Stimulated activated naive B cell treated with anti-CD40 and anti-IgM and Interleukin-4, amounts not matched to agents 10 μg/mL and 1 μg/mL and 100 μg/mL, for 72 hours (primary cell): ENCODE measurements at regions not wholly inside any gene's neighbourhood (a gene's known extent, or its start where the extent isn't known, plus 50 kb on each side); places are given as distances from the start of the nearest gene placed in this dataset.

ENCODE experiments used
- ATAC-seq, 2 donors: fragments of 150-1000 bp; cut with Tn5 transposase; replicated peaks; 2 replicates each; pipeline ENCODE4 v1.10.0; 2021; ENCODE audit warnings: moderate library complexity in 1 of 2
- DNase-seq: peaks from one replicate; pipeline ENCODE4 v3.0.0; 2021
- H3K27ac Mint-ChIP-seq: one replicate; pipeline ENCODE4 v1.8.0; 2022; ENCODE audit warnings: mild to moderate bottlenecking, mixed read lengths
- H3K27me3 Mint-ChIP-seq, 2 donors: one replicate each; pipeline ENCODE4 v1.8.0; 2022; ENCODE audit warnings: mixed read lengths in 2 of 2
- H3K36me3 Mint-ChIP-seq, 2 donors: one replicate each; pipeline ENCODE4 v1.8.0; 2022; ENCODE audit warnings: mixed read lengths in 2 of 2, mild to moderate bottlenecking in 1 of 2
- H3K4me1 Mint-ChIP-seq, 2 donors: one replicate each; pipeline ENCODE4 v1.8.0; 2022; ENCODE audit warnings: mixed read lengths in 2 of 2, mild to moderate bottlenecking in 1 of 2
- H3K4me3 Mint-ChIP-seq, 2 donors: one replicate each; pipeline ENCODE4 v1.8.0; 2022; ENCODE audit warnings: mild to moderate bottlenecking in 2 of 2, mixed read lengths in 2 of 2, moderate library complexity in 1 of 2
- H3K9me3 Mint-ChIP-seq, 2 donors: one replicate each; pipeline ENCODE4 v1.8.0; 2022; ENCODE audit warnings: mixed read lengths in 2 of 2, mild to moderate bottlenecking in 1 of 2

- no peak overlapping the region for H3K4me3 Mint-ChIP-seq
- no peaks in the 10 kb centered on the region for H3K4me1 Mint-ChIP-seq
- peaks cover 18 to 20% of the 10 kb centered on the region in 2 donors for H3K9me3 Mint-ChIP-seq
- no peak for DNase-seq
- H3K27me3 Mint-ChIP-seq: no peaks in the 10 kb centered on the region
- H3K36me3 Mint-ChIP-seq: peaks cover 0 to 4% of the 10 kb centered on the region in 2 donors
- no peak overlapping the region for H3K27ac Mint-ChIP-seq
- no peak for ATAC-seq
Observed at GRCh38 chr11:42273977-42274376, 814.5 kb upstream of the LRRC4C start.

GRCh38 chr11:42296910-42297309 lies 837.5 kb upstream of the LRRC4C start:
- no peak overlapping the region for H3K27ac Mint-ChIP-seq
- H3K27me3 Mint-ChIP-seq: no peaks in the 10 kb centered on the region
- no peak overlapping the region for H3K4me3 Mint-ChIP-seq
- no peaks in the 10 kb centered on the region for H3K36me3 Mint-ChIP-seq
- DNase-seq (no peak), ATAC-seq (no peak)
- no peaks in the 10 kb centered on the region for H3K4me1 Mint-ChIP-seq
- H3K9me3 Mint-ChIP-seq: peaks cover 5 to 9% of the 10 kb centered on the region in 2 donors

DNA sequence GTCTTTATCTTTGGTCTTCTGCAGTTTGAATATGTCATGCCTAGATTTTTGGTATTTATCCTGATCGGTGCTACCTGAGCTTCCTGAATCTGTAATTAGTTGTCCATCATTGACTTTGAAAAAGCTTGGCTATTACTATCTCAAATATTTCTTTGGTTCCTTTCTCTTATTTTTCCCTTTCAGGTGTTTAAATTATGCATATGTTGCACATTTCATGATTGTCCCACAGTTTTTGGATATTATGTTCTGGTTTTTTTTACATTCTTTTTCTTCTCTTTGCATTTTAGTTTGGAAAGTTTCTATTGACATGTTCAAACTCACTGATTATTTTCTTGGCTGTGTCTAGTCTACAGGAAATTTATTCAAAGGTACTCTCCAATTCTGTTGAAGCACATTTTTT lies 840.3 kb upstream of the LRRC4C start:
- Mint-ChIP-seq H3K9me3 (peaks cover 4 to 5% of the 10 kb centered on the region in 2 donors), H3K4me3 (no peak overlapping the region)

GRCh38 chr11:42301777-42302176 lies 842.3 kb upstream of the LRRC4C start:
- Mint-ChIP-seq H3K4me1 (no peaks in the 10 kb centered on the region), H3K27ac (no peak overlapping the region), H3K9me3 (peaks cover 4 to 5% of the 10 kb centered on the region in 2 donors), H3K27me3 (no peaks in the 10 kb centered on the region), H3K4me3 (no peak overlapping the region), H3K36me3 (no peaks in the 10 kb centered on the region)
- no peak for ATAC-seq
- no peak for DNase-seq

More for the DNA sequence above, 840.3 kb upstream of the LRRC4C start:
- H3K4me1 Mint-ChIP-seq: no peaks in the 10 kb centered on the region
- H3K27me3 Mint-ChIP-seq: no peaks in the 10 kb centered on the region
- no peak for DNase-seq
- H3K36me3 Mint-ChIP-seq: no peaks in the 10 kb centered on the region
- no peak for ATAC-seq
- no peak overlapping the region for H3K27ac Mint-ChIP-seq

DNA sequence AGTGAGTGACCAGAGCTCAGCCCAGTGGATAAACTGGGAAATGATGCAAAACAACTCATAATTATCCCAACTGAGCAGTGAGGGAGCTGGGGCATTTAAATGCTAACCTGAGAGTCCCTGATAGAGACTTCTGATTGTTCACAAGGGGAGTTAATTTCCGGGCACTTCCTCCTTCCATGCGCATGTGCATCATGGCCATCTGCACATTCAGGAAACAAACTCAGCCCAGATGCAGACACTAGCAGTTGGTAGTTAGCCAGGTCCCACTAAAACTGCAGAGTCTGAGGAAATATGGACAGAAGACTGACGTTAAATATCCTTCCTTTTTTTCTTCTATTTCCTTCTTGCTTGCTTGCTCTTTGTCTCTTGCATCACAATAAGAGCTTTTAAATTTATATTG lies 852.1 kb upstream of the LRRC4C start:
- no peaks in the 10 kb centered on the region for H3K36me3 Mint-ChIP-seq
- no peak overlapping the region for H3K4me3 Mint-ChIP-seq
- H3K27me3 Mint-ChIP-seq: no peaks in the 10 kb centered on the region
- peaks cover 0 to 3% of the 10 kb centered on the region in 2 donors for H3K9me3 Mint-ChIP-seq
- H3K4me1 Mint-ChIP-seq: no peaks in the 10 kb centered on the region
- no peak for DNase-seq
- ATAC-seq: no peak
- H3K27ac Mint-ChIP-seq: no peak overlapping the region

DNA sequence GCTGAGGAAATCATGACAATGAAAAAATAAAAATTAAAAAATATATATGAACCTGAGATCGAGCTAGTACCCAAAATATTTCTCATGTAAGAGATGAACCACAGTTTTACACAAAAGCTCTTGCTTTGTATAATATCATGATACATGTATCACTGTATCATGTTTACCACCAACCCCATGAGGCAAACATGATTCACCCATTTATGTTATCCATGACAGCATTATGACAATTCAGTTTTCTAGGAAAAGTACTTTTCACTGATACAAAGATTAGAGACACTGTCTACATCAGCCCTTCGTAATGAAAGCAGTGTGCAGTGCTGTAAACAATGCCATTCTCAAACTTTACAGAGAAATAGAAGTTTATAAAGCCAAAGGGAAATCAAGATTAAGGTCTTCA lies 852.5 kb upstream of the LRRC4C start:
- H3K27me3 Mint-ChIP-seq: no peaks in the 10 kb centered on the region
- H3K27ac Mint-ChIP-seq: no peak overlapping the region
- H3K9me3 Mint-ChIP-seq: peaks cover 0 to 3% of the 10 kb centered on the region in 2 donors
- no peaks in the 10 kb centered on the region for H3K36me3 Mint-ChIP-seq
- ATAC-seq: no peak
- no peak for DNase-seq
- H3K4me1 Mint-ChIP-seq: no peaks in the 10 kb centered on the region
- no peak overlapping the region for H3K4me3 Mint-ChIP-seq

- Mint-ChIP-seq H3K4me3 (no peak overlapping the region), H3K36me3 (no peaks in the 10 kb centered on the region), H3K4me1 (no peaks in the 10 kb centered on the region), H3K27ac (no peak overlapping the region), H3K9me3 (peaks cover 0 to 3% of the 10 kb centered on the region in 2 donors), H3K27me3 (no peaks in the 10 kb centered on the region)
- ATAC-seq: no peak
- DNase-seq: no peak
Observed at GRCh38 chr11:42315267-42315666, 855.8 kb upstream of the LRRC4C start.

DNA sequence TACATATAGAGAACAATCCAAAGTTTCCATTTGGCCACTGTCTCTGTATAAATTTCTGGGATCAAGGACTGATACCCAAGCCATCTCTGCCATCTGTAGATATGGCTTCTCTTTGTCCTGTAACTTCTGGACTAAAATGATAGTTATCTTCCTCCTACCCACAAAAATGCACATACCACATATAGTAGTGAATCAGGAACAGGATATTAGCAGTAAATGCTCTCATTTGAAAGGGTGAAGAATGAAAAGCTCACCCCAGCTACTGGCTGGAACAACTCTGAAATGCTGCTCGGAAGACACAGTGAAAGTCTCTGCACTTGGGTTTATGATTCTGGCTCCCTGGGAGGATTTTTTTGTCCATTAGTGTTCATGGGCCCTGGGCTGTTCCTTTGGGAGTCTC lies 856.4 kb upstream of the LRRC4C start:
- Mint-ChIP-seq H3K4me1 (no peaks in the 10 kb centered on the region), H3K36me3 (no peaks in the 10 kb centered on the region), H3K27me3 (no peaks in the 10 kb centered on the region), H3K9me3 (peaks cover 0 to 3% of the 10 kb centered on the region in 2 donors), H3K4me3 (no peak overlapping the region), H3K27ac (no peak overlapping the region)
- DNase-seq: no peak
- ATAC-seq: no peak

- Mint-ChIP-seq H3K27ac (no peak overlapping the region), H3K36me3 (no peaks in the 10 kb centered on the region), H3K27me3 (no peaks in the 10 kb centered on the region), H3K4me3 (no peak overlapping the region), H3K4me1 (no peaks in the 10 kb centered on the region), H3K9me3 (no peaks in the 10 kb centered on the region)
- ATAC-seq (no peak), DNase-seq (no peak)
Observed at GRCh38 chr11:42319921-42320320, 860.5 kb upstream of the LRRC4C start.

DNA sequence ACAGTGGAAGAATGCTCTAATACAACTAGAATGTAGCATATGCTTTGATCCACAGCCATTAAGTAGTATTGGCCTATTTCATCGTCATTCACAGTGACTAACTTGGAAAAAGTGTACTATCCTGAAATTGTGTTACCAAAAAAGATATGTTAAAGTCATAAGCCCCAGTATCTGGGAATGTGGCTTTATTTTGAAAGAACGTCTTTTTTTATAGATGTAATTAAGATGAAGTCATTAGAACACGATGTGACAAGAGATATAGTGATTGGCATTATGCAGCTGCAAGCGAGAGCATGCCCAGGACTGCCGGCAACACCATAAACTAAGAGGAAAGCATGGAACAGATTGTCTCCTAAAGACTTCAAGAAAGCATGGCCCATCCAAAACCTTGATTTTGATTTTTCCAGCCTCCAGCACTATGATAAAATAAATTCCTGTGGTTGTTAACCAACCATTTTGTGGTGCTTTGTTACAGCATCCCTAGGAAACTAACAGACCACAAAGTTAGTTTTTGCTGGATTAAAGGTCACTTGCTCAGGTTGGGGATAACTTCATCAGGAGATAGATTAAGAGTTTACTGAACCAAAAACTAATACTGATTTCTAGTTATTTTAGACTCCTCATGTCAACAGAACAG lies 870.6 kb upstream of the LRRC4C start:
- ATAC-seq (no peak), DNase-seq (no peak)
- H3K4me3 Mint-ChIP-seq: no peak overlapping the region
- H3K4me1 Mint-ChIP-seq: no peaks in the 10 kb centered on the region
- no peak overlapping the region for H3K27ac Mint-ChIP-seq
- no peaks in the 10 kb centered on the region for H3K36me3 Mint-ChIP-seq
- H3K9me3 Mint-ChIP-seq: peaks cover 9 to 15% of the 10 kb centered on the region in 2 donors
- H3K27me3 Mint-ChIP-seq: no peaks in the 10 kb centered on the region

DNA sequence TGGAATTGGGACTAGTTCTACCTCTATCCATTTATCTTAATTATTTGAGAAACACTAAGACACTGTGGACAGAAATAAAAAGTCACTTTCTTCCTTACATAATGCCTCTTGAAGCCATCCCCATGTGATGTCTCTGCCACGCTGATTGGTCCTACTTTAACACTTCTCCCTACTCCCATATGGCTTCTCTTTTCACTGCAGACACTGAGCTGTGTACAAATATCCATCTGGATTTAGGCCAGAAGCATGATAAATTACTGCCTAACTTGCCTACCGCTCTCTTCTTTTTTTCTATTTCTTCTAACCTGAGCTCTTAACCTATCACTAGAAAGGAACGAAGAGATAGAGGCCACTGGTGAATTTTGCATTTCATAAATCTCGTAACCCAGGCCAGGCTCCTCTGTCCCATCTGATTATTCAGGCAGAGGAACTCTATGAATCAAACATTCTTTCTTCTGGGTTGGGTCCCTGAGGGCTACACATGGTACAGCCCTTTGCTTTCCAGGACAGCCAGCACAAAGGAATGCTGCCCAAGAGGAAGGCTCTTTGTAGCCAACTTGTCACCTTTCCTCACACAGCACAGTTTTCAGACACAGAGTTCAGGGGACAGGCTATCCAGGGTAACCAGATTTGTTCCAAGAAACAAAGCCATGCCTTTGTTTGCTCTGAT lies 878.5 kb upstream of the LRRC4C start:
- H3K4me3 Mint-ChIP-seq: no peak overlapping the region
- no peaks in the 10 kb centered on the region for H3K36me3 Mint-ChIP-seq
- peaks cover 15 to 16% of the 10 kb centered on the region in 2 donors for H3K9me3 Mint-ChIP-seq
- no peaks in the 10 kb centered on the region for H3K27me3 Mint-ChIP-seq
- H3K27ac Mint-ChIP-seq: no peak overlapping the region
- H3K4me1 Mint-ChIP-seq: no peaks in the 10 kb centered on the region
- no peak for ATAC-seq
- no peak for DNase-seq

DNA sequence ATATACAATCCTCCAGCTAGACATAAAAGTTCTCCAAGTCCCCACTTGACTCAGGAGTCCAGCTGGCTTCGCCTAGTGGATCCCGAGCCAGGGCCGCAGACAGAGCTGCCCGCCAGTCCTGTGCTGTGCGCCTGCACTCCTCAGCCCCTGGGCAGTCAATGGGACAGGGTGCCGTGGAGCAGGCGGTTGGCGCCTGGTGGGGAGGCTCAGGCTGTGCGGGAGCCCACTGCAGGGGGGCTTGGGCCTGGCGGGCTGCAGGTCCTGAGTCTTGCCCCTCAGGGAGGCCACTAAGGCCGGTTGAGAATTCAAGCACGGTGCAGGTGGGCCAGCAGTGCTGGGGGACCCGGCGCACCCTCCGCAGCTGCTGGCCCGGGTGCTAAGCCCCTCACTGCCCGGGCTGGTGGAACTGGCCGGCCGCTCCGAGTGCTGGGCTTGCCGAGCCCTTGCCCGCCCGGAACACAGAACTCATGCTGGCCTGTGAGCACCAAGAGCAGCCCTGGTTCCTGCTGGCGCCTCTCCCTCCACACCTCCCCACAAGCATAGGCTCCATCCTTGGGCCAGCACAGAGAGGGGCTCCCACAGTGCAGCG lies 884.8 kb upstream of the LRRC4C start:
- Mint-ChIP-seq H3K9me3 (peaks cover 3 to 9% of the 10 kb centered on the region in 2 donors), H3K27ac (no peak overlapping the region), H3K4me3 (no peak overlapping the region), H3K36me3 (no peaks in the 10 kb centered on the region), H3K27me3 (no peaks in the 10 kb centered on the region), H3K4me1 (no peaks in the 10 kb centered on the region)
- no peak for DNase-seq
- no peak for ATAC-seq

DNA sequence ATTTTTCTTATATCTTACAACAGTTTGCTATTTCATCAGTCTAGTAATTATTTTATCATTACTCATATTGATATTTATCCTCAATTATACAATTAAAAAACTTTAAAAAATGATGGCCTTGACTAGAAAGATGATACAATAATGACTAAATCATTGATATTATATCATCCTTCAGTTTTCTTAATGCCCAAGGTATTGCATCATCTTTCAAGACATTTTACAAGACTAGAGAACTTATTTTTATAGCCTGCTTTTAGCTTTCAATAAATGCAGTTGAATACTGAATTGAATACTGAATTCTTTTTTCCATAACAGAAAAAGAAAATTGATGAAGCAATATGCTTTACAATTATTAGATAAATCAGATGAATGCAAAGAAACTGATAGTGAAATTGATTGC lies 886.5 kb upstream of the LRRC4C start:
- no peak overlapping the region for H3K27ac Mint-ChIP-seq
- H3K4me3 Mint-ChIP-seq: no peak overlapping the region
- no peak for DNase-seq
- H3K4me1 Mint-ChIP-seq: no peaks in the 10 kb centered on the region
- no peaks in the 10 kb centered on the region for H3K27me3 Mint-ChIP-seq
- no peaks in the 10 kb centered on the region for H3K36me3 Mint-ChIP-seq
- H3K9me3 Mint-ChIP-seq: peaks cover 2 to 5% of the 10 kb centered on the region in 2 donors
- no peak for ATAC-seq

DNA sequence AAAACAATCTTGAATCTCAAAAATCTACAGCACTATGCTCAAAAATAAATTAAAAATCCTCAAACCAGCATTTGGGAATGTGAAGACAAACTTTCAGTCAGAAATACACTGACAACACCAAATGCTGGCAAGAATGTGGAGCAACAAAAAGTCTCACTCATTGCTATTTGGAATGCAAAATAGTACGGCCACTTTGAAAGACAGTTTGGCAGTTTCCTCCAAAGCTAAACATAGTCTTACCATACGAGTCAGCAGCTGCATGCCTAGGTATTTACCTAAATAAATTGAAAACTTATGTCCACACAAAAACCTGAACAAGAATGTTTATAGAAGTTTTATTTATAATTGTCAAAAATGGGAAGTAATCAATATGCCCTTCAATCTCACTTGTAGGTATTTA lies 904.2 kb upstream of the LRRC4C start:
- H3K4me3 Mint-ChIP-seq: no peak overlapping the region
- ATAC-seq (no peak), DNase-seq (no peak)
- H3K27ac Mint-ChIP-seq: no peak overlapping the region
- no peaks in the 10 kb centered on the region for H3K4me1 Mint-ChIP-seq
- H3K27me3 Mint-ChIP-seq: no peaks in the 10 kb centered on the region
- no peaks in the 10 kb centered on the region for H3K36me3 Mint-ChIP-seq
- H3K9me3 Mint-ChIP-seq: peaks cover 8 to 22% of the 10 kb centered on the region in 2 donors

GRCh38 chr11:42390116-42390515 lies 921.7 kb upstream of the API5 start:
- Mint-ChIP-seq H3K4me1 (no peaks in the 10 kb centered on the region), H3K4me3 (no peak overlapping the region), H3K9me3 (peaks cover 0 to 12% of the 10 kb centered on the region in 2 donors), H3K27me3 (no peaks in the 10 kb centered on the region), H3K27ac (no peak overlapping the region), H3K36me3 (no peaks in the 10 kb centered on the region)
- no peak for DNase-seq
- ATAC-seq: no peak
